NCI-H526 treated with DMSO at 0.1 percent for 48 hours (cell line): ENCODE measurements at regions not wholly inside any gene's neighbourhood (a gene's known extent, or its start where the extent isn't known, plus 50 kb on each side); places are given as distances from the start of the nearest gene placed in this dataset.

ENCODE experiments used
- DNase-seq: peaks from one replicate; lab custom pipeline; 2025; lab: John Stamatoyannopoulos, UW

GRCh38 chr3:99191186-99191585 is 289.7 kb upstream of the DCBLD2 start:
- no peak for DNase-seq

GRCh38 chr3:99188936-99189335 is 287.4 kb upstream of the DCBLD2 start:
- DNase-seq: no peak

- no peak for DNase-seq
Observed at GRCh38 chr3:99186016-99186415, 284.5 kb upstream of the DCBLD2 start.

- DNase-seq: no peak
Observed at GRCh38 chr3:99176169-99176964, 274.9 kb upstream of the DCBLD2 start.

- no peak for DNase-seq
Observed at GRCh38 chr3:99175276-99175812, 273.8 kb upstream of the DCBLD2 start.

GRCh38 chr3:99172736-99173657 is 271.5 kb upstream of the DCBLD2 start:
- peak; percentile 19 for DNase-seq

- DNase-seq: no peak
Observed at GRCh38 chr3:99171800-99172199, 270.3 kb upstream of the DCBLD2 start.

GRCh38 chr3:99170867-99171517 is 269.5 kb upstream of the DCBLD2 start:
- no peak for DNase-seq

GRCh38 chr3:99167071-99167470 is 265.6 kb upstream of the DCBLD2 start:
- no peak for DNase-seq

- no peak for DNase-seq
Observed at GRCh38 chr3:99163314-99163713, 261.8 kb upstream of the DCBLD2 start.

- DNase-seq: no peak
Observed at GRCh38 chr3:99159220-99159762, 257.8 kb upstream of the DCBLD2 start.

- no peak for DNase-seq
Observed at GRCh38 chr3:99145031-99145430, 243.5 kb upstream of the DCBLD2 start.

GRCh38 chr3:99143493-99143892 is 242.0 kb upstream of the DCBLD2 start:
- no peak for DNase-seq

GRCh38 chr3:99134986-99135385 is 233.5 kb upstream of the DCBLD2 start:
- DNase-seq: no peak

GRCh38 chr3:99131876-99132275 is 230.4 kb upstream of the DCBLD2 start:
- DNase-seq: no peak

- no peak for DNase-seq
Observed at GRCh38 chr3:99128725-99129505, 227.4 kb upstream of the DCBLD2 start.

GRCh38 chr3:99128235-99128634 is 226.7 kb upstream of the DCBLD2 start:
- DNase-seq: no peak

GRCh38 chr3:99126316-99126715 is 224.8 kb upstream of the DCBLD2 start:
- no peak for DNase-seq

- no peak for DNase-seq
Observed at GRCh38 chr3:99119385-99119784, 217.9 kb upstream of the DCBLD2 start.

GRCh38 chr3:99118381-99118780 is 216.9 kb upstream of the DCBLD2 start:
- DNase-seq: no peak
